Stomach (tissue), 8 donors: ENCODE measurements at regions not wholly inside any gene's neighbourhood (a gene's known extent, or its start where the extent isn't known, plus 50 kb on each side); places are given as distances from the start of the nearest gene placed in this dataset.

Source experiments
- DNase-seq, 2 donors: peaks; one replicate each; pipeline versions ENCODE4 v3.0.0 to v3.0.0-alpha.2; 2013 to 2019
- H3K27ac ChIP-seq, 5 donors: fragments of 200-600 bp in 4 of 5; sonication (generic) in 4 of 5; one replicate each; pipeline ENCODE4 v1.5.1; 2013 to 2019; ENCODE audit warnings: mild to moderate bottlenecking in 1 of 5, moderate library complexity in 1 of 5
- H3K27me3 ChIP-seq, 3 donors: fragments of 200-600 bp; sonication (generic); one replicate each; pipeline ENCODE4 v1.5.1; 2017 to 2019; ENCODE audit warnings: mixed run types in 1 of 3
- H3K36me3 ChIP-seq, 4 donors: fragments of 200-600 bp; sonication (generic); 1 replicate in 3 of 4; 2 replicates in 1 of 4; pipeline ENCODE4 v1.5.1; 2016 to 2019
- H3K4me1 ChIP-seq, 4 donors: fragments of 200-600 bp; sonication (generic); one replicate each; pipeline ENCODE4 v1.5.1; 2016 to 2019
- H3K4me3 ChIP-seq, 4 donors: fragments of 200-600 bp; sonication (generic) in 3 of 4; one replicate each; pipeline ENCODE4 v1.5.1; 2016 to 2019; ENCODE audit warnings: mild to moderate bottlenecking in 1 of 4
- H3K9me3 ChIP-seq, 4 donors: fragments of 200-600 bp; sonication (generic); one replicate each; pipeline ENCODE4 v1.5.1; 2016 to 2019
- CTCF ChIP-seq, 7 experiments: fragments of 450-650 bp in 4 of 7; fragments of 200-600 bp in 3 of 7; sonication (generic) in 3 of 7; IDR thresholded peaks; one replicate each; pipeline ENCODE4 v1.5.1; 2016 to 2019; ENCODE audit warnings: antibody characterized with exemption in 7 of 7, control low read depth in 2 of 7, mild to moderate bottlenecking in 1 of 7
- EP300 ChIP-seq: sonication (generic); formaldehyde crosslinking; IDR thresholded peaks from one replicate; pipeline ENCODE4 v1.6.1; 2017; ENCODE audit warnings: antibody characterized with exemption
- POLR2A ChIP-seq, 4 donors: fragments of 450-650 bp; IDR thresholded peaks; one replicate each; pipeline ENCODE4 v1.6.1; 2016; ENCODE audit warnings: antibody characterized with exemption in 4 of 4, control low read depth in 2 of 4, mild to moderate bottlenecking in 1 of 4, moderate library complexity in 1 of 4
- POLR2AphosphoS5 ChIP-seq, 3 donors: sonication (generic); formaldehyde crosslinking; IDR thresholded peaks; one replicate each; pipeline ENCODE4 v1.6.1; 2016; ENCODE audit warnings: antibody characterized with exemption in 3 of 3
- WGBS, 5 donors: extraction: QIAGEN DNeasy Blood & Tissue Kit in 3 of 5; methylation state at CpG; one replicate each; pipeline versions ENCODE4 v1.1.5 to v1.1.7; 2013 to 2018; 5-methylcytosine and 5-hydroxymethylcytosine counted together
- intact Hi-C: fragments of 100-400 bp; cut with DNase I; formaldehyde crosslinking; loops from one replicate; pipeline ENCODE4 v1.15.1; 2023; ENCODE audit warnings: low total_unique reads
- donor health status: healthy with polysubstance abuse.
- donor health status: Bipolar disorder and iron deficiency.
- donor health status: healthy.

GRCh38 chr7:22671177-22671879 lies 55.7 kb upstream of the IL6 start:
- Histone ChIP-seq H3K9me3 (no peaks in the 10 kb centered on the region), H3K27ac (no peak overlapping the region), H3K27me3 (no peaks in the 10 kb centered on the region), H3K4me3 (no peak overlapping the region), H3K36me3 (no peaks in the 10 kb centered on the region), H3K4me1 (peaks cover 0 to 12% (median 0%) of the 10 kb centered on the region in 4 donors)
- no peak for TF ChIP-seq CTCF (IDR thresholded peaks at IDR 0.05)
- TF ChIP-seq EP300, result no peak
- no peak for TF ChIP-seq POLR2AphosphoS5 (IDR thresholded peaks at IDR 0.05)
- TF ChIP-seq POLR2A (IDR thresholded peaks at IDR 0.05), result no peak
- intact Hi-C loops, result no loop called here
- 59 to 83% (median 67%) methylated on average over 5 of the region's 5 CpGs for WGBS, 5 donors
- DNase-seq, result no peak

GRCh38 chr7:22670422-22670815 lies 56.6 kb upstream of the IL6 start:
- 67 to 87% (median 83%) methylated on average over 1 of the region's 1 CpG for WGBS, 5 donors
- peaks cover 0 to 12% (median 0%) of the 10 kb centered on the region in 4 donors for H3K4me1 ChIP-seq
- TF ChIP-seq POLR2AphosphoS5 (IDR thresholded peaks at IDR 0.05) (no peak), POLR2A (IDR thresholded peaks at IDR 0.05) (no peak), EP300 (no peak), CTCF (IDR thresholded peaks at IDR 0.05) (no peak)
- intact Hi-C loops, result no loop called here
- H3K27me3 ChIP-seq, result no peaks in the 10 kb centered on the region
- H3K4me3 ChIP-seq, result no peak overlapping the region
- H3K9me3 ChIP-seq, result no peaks in the 10 kb centered on the region
- no peak for DNase-seq
- no peak overlapping the region for H3K27ac ChIP-seq
- H3K36me3 ChIP-seq, result no peaks in the 10 kb centered on the region

GRCh38 chr7:22669692-22670421 lies 57.1 kb upstream of the IL6 start:
- 70 to 85% (median 78%) methylated on average over 5 of the region's 5 CpGs for WGBS, 5 donors
- Histone ChIP-seq H3K36me3 (no peaks in the 10 kb centered on the region), H3K27ac (no peak overlapping the region), H3K4me3 (no peak overlapping the region), H3K4me1 (peaks cover 0 to 12% (median 0%) of the 10 kb centered on the region in 4 donors), H3K9me3 (no peaks in the 10 kb centered on the region), H3K27me3 (no peaks in the 10 kb centered on the region)
- no peak for DNase-seq
- intact Hi-C loops, result no loop called here
- TF ChIP-seq EP300 (no peak), CTCF (IDR thresholded peaks at IDR 0.05) (no peak), POLR2AphosphoS5 (IDR thresholded peaks at IDR 0.05) (no peak), POLR2A (IDR thresholded peaks at IDR 0.05) (no peak)

- H3K36me3 ChIP-seq, result no peaks in the 10 kb centered on the region
- no peaks in the 10 kb centered on the region for H3K27me3 ChIP-seq
- WGBS, 5 donors, result 92 to 98% (median 97%) methylated on average over 3 of the region's 3 CpGs
- no peak overlapping the region for H3K4me3 ChIP-seq
- TF ChIP-seq POLR2A (IDR thresholded peaks at IDR 0.05), result no peak
- TF ChIP-seq POLR2AphosphoS5 (IDR thresholded peaks at IDR 0.05), result no peak
- no peak for TF ChIP-seq EP300
- TF ChIP-seq CTCF (IDR thresholded peaks at IDR 0.05), result no peak
- DNase-seq, result no peak
- no peak overlapping the region for H3K27ac ChIP-seq
- H3K9me3 ChIP-seq, result no peaks in the 10 kb centered on the region
- intact Hi-C loops, result no loop called here
- H3K4me1 ChIP-seq, result peaks cover 0 to 12% (median 0%) of the 10 kb centered on the region in 4 donors
Measured at GRCh38 chr7:22668971-22669401, 58.0 kb upstream of the IL6 start.
